HK-2 (cell line): ENCODE measurements at regions not wholly inside any gene's neighbourhood (a gene's known extent, or its start where the extent isn't known, plus 50 kb on each side); places are given as distances from the start of the nearest gene placed in this dataset.
"Not testable (repeated sequence)": the region's sequence is repeated elsewhere in the genome, so short reads cannot be mapped to it uniquely, and the experiment has no call there.

ENCODE experiments used
- DNase-seq: peaks from one replicate; pipeline ENCODE4 v3.0.0-alpha.2; 2018; ENCODE audit not compliant: unreplicated experiment

GRCh38 chr3:83251490-83251889 is 1490.0 kb upstream of the GBE1 start:
- no peak for DNase-seq

DNA sequence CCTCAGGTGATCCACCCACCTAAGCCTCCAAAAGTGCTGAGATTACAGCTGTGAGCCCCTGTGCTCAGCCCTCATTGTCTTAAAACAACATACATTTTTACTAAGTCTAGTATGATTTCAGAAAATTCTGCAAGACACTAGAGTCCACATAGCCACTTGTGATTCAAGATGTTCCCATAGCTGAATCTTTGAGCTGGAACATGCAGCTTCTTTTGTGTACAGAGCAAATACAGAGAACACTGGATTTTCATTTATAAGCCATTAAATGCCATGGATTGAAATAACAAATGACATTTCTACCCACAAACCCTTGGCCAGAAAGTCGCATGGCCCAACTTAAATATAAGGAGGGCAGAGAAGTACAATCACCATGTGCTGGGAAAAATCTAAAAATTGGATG is 1489.2 kb upstream of the GBE1 start:
- no peak for DNase-seq

- DNase-seq, result no peak
Observed at GRCh38 chr3:83248454-83248853, 1487.0 kb upstream of the GBE1 start.

DNA sequence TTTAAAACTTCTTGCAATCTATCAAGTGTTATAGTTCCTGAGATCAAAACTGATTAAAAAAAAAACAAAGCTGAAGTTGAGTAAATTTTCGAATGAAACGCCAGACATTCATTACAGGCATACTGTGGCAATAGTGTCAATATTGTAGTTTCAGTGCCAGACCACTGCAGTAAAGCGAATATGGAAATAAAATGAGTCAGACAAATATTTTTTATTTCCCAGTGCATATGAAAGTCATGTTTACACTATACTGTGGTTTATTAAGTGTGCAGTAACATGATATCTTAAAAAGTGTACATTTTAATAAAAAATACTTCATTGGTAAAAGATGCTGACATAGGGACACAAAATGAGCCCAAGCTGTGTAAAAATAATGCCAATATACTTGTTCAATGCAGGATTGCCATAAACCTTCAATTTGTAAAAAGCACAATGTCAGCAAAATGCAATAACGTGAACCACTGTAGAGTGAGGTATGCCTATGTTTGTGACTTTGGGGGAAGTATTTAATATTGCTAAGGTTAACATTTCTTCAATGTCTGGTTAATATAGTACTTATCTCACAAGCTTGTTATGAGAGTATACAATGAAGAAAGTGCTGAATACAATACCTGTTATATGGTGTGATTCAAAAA is 1473.9 kb upstream of the GBE1 start:
- DNase-seq, result no peak

DNA sequence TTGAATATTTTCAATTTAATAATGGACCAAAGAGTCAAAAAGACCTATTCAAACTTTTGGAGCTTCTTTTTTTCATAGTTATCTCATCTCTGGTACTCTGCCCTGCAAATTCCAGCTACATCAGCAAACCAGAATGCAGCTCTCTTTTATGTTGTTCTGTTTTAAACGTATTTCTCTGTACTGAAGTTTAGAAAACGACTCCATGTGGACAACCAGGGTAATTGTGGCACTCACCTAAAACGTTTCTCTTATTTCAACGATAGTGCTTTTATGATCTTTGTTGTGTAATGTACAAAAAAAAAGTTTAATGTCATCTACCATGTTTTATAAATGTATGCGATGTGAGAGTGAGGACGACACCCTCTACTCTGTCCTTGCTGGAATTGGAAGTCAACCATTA is 1472.3 kb upstream of the GBE1 start:
- no peak for DNase-seq

GRCh38 chr3:83230841-83231240 is 1469.4 kb upstream of the GBE1 start:
- no peak for DNase-seq

DNA sequence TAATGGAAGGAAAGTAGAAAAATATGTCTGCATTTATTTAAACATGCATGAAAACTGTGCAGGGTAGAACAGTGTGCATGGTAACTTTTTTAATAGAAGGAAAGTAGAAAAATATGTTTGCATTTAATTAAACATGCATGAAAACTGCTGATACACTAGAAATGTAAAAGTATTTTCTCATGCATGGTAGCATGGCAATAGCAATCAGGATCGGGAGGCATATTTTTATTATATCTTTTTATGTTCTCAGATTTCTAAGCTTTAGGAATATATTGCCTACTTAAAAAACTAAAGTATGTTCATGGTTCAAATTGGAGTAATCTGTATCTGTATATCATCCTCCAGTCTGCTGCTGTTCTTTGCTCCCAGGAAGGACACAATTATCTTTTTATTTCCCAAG is 1468.9 kb upstream of the GBE1 start:
- no peak for DNase-seq

GRCh38 chr3:83226751-83227150 is 1465.3 kb upstream of the GBE1 start:
- DNase-seq, result no peak

GRCh38 chr3:83224101-83224868 is 1462.8 kb upstream of the GBE1 start:
- no peak for DNase-seq

GRCh38 chr3:83218383-83219200 is 1457.1 kb upstream of the GBE1 start:
- DNase-seq, result no peak

GRCh38 chr3:83217595-83218118 is 1456.2 kb upstream of the GBE1 start:
- not testable (repeated sequence) for DNase-seq

- no peak for DNase-seq
Observed at GRCh38 chr3:83216919-83217594, 1455.6 kb upstream of the GBE1 start.

- DNase-seq, result no peak
Observed at GRCh38 chr3:83195243-83195642, 1433.8 kb upstream of the GBE1 start.

DNA sequence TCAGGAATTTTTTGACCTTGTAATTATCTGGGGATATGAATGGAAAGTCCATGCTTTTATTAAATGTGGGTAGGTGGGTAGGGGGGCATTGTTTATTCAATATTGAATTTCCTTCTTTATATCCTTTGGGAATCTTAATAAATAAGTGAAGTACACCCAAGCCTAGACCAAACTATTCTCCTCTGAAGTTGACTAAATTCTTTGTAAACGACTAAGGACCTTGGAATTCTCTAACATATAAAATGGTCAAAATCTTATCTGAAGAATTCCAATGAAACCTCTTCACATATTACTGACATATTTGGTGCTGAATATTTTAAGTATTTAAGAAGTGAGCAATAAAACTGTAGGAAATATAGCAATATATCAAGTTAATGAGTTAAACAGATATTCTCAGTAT is 1432.1 kb upstream of the GBE1 start:
- DNase-seq, result no peak

DNA sequence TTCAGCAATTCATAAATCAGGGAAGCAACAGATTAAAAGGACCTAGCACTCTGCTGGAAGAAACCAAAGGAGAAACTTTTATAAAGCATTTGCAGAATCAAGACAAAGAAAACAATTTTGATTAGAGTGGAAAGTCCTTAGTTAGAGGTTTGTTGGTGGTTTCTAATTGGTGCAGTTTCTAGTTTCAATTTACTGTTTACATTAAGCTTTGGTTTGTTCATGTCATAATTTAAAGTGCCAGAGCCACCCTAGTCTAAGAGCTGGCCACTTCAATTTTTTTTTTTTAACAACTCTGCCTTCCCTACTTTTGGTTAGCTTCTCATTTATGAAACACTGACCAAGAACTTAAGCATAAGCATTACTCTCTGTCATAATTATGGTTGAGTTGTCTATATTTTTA is 1428.2 kb upstream of the GBE1 start:
- DNase-seq, result no peak

- DNase-seq, result no peak
Observed at GRCh38 chr3:83169473-83169872, 1408.0 kb upstream of the GBE1 start.

DNA sequence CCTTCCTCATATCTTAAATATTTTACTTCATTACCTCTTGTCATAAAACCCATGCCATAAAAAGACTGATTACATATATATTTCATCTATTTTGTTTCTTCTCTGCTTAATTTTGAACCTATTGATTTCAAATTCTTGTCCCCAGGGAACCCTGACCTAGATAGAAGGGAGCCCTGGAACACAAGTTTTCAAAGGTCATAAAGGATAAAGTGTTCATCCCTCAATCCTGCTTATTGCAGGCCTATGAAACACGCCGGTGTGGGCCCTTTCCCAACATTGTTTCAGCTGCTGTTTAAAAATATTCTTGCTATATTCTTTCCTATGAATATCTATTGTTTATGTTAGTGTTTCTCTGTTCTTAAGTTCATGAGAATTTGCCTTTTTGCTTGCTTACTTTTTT is 1389.5 kb upstream of the GBE1 start:
- DNase-seq, result no peak

- DNase-seq, result no peak
Observed at GRCh38 chr3:83140983-83141382, 1379.5 kb upstream of the GBE1 start.

DNA sequence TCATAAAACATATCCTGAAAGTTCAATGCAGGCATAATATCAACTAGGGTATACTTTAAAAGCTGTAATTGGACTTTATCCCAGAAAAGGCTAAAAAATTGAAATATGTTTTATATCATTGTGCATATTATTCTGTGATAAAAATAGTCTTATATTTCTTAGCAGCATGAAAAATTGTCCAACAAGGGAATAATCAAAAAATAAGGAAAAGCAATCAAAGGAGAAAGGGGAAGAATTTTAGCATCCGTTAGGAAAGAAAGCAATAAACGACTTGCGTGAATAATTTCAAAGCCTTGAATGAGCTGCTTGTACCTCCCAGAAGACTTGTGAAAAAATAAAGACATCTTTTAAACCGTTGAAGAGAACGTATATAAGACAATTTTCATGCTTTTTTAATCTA is 1369.8 kb upstream of the GBE1 start:
- DNase-seq, result no peak

DNA sequence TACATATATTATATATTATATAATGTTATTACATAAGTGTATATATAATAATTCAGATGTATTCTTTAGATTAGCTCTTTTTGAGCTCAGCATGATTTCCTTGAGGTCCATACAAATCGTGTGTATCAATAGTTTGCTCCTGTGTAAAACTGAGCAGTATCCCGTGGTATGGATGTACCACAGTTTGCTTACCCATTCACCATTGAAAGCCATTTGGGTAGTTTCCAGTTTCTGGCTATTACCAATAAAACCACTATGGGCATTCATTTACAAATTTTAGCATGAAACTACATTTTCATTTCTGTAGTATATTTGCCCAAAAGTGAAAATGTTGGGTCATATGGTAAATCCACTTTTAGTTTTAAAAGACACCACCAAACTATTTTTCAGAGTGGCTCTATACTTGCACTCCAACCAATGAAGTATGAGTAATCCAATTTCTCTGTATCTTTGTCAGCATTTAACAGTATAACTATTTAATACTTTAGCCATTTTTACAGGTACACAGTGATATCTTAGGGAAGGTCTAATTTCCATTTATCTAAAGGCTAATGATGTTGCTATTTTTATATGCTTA is 1361.4 kb upstream of the GBE1 start:
- DNase-seq, result no peak

DNA sequence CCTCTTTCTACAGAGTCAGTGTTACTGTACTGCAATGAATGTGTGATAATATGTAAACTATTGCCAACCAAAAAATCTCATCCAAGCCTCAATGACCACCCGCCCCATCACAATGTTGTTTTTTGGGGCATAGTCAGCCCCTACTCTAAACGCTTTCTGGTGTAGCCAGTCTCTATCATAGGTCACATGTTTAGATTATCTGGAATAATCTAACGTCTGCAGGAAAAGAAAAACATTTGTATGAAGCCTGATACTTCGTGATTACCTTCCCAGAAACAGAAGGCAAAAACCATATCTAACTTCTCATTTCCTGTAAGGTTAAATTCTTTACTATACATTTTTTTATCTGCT is 1331.8 kb upstream of the GBE1 start:
- DNase-seq, result no peak
